NCI-H2227 (cell line): ENCODE measurements at regions not wholly inside any gene's neighbourhood (a gene's known extent, or its start where the extent isn't known, plus 50 kb on each side); places are given as distances from the start of the nearest gene placed in this dataset.

Experiments
- DNase-seq: peaks from one replicate; lab custom pipeline; 2025; ENCODE audit not compliant: unreplicated experiment; lab: John Stamatoyannopoulos, UW

GRCh38 chr10:107451047-107451446 is 286.5 kb upstream of the SORCS1 start:
- no peak for DNase-seq

DNA sequence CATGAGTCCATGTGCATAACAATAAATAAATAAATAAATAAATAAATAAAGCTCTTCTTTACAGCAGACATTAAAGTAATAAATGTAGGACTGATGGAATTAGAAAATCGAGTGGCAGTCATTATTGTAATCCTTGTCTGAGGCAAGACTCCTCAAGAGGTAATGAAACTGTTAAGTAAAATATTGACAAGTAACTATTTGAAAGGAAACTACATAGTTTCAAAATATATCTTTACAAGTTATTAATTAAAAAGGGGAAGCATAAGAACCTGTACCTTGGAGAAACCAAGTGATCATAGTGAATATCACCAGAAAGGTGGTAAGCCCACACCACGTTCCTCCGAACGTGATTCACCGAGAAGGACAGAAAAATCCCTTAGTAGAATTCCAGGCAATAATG is 285.6 kb upstream of the SORCS1 start:
- DNase-seq: no peak

DNA sequence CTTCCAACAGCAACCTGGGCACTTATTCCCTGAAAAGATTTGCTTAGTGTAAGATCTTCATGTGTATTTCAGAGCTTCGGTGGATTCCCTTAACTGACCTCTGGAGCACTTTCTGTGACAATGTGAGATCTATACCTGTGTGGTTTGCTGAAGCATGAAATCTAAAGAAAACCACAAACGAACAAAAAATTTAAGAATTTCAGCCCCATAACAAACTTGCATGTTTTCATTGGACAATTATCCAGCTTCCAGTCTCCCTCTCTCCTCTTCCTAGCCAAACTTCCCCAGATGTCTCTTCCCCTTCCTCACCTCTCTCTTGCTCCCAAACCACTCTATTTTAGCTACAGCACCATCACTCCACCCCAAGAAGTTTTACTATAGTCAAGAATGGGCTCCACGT is 279.9 kb upstream of the SORCS1 start:
- DNase-seq: no peak

- no peak for DNase-seq
Measured at GRCh38 chr10:107443813-107444212, 279.3 kb upstream of the SORCS1 start.

DNA sequence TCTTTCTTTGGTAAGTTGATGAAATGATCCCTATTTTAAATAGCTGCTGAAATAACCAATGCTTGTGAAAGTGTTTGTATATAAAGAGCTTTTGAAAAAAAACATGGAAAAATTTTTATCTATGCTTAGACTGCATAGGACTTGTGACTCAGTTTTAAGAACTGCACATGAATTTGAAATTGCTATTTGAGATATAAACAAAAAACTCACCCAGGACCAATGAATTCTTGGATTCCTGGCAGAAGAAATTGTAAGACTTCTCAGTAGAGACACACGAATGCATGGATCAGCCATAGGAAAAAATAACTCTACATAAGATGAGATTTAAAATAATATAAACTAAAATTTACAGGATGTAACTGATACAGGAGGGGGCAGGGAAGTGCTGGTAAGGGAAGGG is 278.8 kb upstream of the SORCS1 start:
- no peak for DNase-seq

GRCh38 chr10:107442035-107442505 is 277.6 kb upstream of the SORCS1 start:
- DNase-seq: no peak

DNA sequence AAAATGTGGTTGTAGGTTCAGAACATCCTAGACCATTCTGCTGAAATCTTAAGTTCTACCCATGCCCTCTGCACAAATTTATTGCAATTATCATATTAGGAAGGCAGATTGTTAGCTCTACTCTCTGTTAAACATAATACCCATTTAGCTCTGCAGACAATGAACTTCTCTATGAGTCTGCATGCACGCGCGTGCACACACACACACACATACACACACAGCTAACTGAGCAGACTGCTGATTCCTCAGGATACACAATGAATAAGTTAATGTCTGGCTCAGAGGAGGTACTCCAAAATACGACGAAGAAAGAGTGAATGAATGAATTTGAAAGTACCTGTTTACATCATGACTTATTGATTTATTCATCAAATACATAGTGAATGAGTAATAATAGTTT is 276.2 kb upstream of the SORCS1 start:
- no peak for DNase-seq

DNA sequence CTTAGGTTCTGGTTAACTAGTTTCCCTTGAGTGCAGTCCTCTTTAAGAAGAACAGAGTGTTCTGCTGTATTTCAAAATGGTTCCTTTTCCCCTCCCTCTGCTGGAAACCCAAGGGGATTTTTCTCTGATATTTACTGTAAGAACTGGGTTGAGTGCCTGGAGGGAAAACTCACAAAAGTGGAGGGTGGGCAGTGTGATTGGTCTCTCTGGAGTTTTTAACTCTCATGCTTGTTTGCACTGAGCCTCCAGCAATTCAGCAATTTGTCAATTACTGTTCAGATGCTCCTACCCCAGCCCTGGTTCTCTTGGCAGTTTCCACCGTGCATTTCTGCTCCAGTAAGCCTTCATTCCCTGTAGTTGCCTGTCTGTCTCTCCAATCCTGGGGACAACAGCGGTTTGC is 273.4 kb upstream of the SORCS1 start:
- no peak for DNase-seq

DNA sequence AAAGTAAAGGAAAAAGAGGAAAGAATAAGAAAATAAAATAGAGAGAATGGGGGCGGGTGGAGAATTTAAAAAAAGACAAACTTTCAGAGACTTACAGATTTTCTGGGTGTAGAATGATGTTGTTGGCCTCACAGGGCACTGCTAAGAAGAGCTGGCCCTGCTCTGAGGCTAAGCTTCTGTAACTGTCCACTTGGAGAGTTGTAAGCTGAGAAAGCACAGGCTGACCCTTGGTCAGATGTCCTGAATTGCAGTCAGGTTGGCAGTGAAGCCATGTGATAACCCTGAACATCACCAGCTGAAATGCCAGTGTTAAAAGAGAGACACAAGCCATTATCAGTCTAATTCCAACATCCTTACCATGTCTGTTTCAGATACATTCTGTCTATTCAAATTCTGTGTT is 272.1 kb upstream of the SORCS1 start:
- no peak for DNase-seq

DNA sequence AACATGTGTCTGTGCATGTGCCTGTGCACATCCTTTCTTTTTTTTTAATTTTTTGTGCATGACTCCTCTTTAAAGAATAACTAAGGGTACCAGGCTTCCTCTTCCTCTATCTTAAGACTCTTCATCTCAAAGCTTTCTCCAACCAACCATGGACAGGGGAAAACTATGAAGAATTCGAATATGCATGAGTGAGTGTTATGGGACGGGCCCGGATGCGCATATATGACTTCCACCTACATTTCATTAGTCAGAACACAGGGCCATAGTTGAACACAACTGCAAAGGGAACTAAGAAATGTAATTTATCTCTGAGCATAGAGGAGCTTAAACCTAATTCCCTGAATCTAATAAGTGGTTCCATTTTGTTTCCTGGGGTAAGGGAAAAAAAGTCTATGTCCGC is 270.3 kb upstream of the SORCS1 start:
- no peak for DNase-seq

DNA sequence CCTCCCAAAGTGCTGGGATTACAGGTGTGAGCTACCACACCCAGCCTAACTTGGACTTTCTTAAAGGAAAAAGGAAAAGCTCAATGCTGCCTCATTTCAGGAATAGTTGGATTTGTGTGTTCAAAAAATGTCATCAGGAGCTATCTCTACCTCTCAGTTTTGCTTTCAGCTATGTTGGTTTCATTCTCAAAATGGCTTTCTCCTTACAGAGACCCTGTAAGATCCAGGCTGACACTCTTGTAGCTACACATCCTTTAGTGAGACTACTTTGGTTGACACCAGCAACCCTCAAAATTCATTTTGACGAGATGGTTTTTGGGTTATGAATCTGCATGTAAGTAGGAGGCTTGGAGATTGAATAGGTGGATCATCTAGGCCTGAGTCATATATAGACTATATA is 269.7 kb upstream of the SORCS1 start:
- no peak for DNase-seq

DNA sequence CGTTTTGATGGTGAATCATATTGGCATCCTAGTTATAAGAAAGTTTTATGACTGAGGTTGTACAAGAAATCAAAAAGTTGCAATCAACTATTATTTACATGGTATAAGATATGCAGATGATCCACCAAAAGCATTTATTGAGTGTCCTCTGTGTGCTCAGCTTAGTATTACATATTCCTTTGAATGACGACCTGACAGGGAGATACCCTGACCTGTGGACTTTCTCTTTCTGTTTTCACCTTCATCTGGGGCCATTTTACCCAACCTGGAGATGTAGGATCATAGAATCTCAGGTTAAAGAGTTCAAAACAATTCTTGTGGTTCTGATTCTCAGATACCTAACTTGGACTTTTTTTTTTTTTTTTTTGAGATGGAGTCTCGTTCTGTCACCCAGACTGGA is 269.1 kb upstream of the SORCS1 start:
- DNase-seq: no peak

- DNase-seq: no peak
Measured at GRCh38 chr10:107430446-107430845, 265.9 kb upstream of the SORCS1 start.

GRCh38 chr10:107427016-107427415 is 262.5 kb upstream of the SORCS1 start:
- no peak for DNase-seq

DNA sequence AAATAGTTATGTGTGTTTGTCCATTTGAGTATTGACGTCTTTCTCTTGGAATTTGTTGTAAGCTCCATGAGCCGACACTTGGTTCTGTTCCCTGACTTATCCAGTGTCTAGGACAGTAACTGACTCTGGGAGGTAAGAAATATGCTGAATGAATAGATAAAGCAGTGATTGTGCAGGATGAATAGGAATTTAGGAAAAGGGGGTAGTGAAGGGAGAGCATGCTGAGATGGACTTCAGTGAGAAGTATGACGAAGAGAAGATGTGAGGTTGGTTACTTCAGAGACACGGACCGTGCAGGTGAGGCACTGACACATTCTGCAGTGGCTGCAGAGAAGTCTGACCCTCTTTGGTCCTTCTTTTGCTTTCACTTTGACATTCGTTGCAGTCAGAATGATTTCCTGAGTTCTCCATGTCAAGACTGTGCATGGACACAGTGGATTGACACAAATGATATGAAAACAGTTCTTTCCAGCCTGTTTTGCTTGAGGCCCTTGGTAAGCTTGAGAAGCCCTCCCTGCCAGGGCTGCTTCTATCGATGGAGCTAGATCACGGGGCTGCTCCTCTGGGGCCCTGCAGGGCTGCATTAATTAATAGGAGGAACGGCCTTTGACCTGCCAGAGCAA is 261.5 kb upstream of the SORCS1 start:
- DNase-seq: no peak

DNA sequence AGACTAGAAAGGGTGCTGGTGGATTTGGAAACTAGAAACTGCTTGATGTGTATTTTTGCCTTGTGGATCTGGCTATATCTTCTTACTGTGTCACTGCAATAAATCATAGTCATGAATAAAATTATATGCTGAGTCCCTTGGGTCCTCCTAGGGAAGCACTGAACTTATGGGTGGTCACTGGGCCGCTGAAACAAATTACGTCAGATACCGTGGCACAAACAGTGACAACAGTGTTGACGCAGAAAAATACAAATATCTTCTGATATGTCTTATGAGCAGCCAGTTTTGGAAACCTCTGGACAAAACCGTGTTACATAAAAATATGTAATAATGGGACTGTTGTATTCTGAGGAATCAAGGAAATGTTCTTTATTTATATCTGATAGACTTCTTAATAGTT is 260.1 kb upstream of the SORCS1 start:
- no peak for DNase-seq

DNA sequence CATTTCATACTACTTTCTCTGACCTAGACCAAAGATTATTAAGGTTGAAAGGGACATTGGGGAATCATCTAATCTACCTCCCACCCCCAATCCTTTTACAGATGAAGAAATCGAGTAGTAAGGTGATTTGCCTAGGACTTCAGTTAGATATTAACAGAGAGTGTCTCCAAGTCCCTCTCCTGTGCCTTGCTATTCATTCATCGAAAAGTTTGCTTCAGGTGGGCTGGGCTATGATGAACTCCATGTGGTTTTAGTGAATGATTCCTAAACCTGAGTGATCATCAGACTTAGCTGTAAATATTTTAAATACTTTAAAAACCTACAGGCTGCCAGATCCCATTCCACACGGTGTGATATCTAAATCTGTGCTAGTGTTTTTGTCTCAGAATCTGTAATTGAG is 259.4 kb upstream of the SORCS1 start:
- DNase-seq: no peak

- DNase-seq: no peak
Measured at GRCh38 chr10:107422681-107423080, 258.2 kb upstream of the SORCS1 start.

GRCh38 chr10:107420196-107420595 is 255.7 kb upstream of the SORCS1 start:
- no peak for DNase-seq

DNA sequence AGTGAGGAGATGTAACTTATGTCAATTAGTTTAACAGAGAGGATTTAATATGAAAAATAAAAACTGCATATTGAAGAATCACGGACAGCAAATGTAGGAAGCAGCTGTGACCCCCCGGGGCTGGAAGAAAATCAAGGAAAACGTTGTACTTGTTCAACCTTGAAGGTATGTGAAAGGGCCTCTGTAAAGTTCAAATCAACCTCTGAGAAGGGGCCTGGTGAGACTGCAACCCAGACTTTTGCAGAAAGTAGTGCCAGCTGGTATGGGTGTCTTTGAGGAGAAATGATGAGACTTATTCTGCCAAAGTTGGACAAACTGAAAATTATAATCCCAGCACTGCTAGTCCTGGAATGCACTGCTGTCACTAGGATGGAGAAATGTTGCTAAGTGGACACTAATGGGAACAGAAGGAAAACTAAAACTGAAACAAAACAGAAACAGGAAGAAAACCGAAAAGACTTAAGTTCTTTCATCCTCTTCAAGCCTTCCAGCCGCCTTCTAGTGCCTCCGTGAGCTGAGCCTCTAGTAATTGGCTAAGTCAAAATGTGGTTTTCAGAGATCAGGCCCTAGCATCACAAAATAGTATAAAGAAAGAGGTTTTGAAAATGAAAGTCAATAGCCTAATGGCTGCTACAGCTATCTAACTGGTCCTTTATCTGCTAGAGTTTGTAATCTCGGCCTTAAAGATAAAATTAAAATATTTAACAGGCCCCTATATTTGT is 253.7 kb upstream of the SORCS1 start:
- no peak for DNase-seq

DNA sequence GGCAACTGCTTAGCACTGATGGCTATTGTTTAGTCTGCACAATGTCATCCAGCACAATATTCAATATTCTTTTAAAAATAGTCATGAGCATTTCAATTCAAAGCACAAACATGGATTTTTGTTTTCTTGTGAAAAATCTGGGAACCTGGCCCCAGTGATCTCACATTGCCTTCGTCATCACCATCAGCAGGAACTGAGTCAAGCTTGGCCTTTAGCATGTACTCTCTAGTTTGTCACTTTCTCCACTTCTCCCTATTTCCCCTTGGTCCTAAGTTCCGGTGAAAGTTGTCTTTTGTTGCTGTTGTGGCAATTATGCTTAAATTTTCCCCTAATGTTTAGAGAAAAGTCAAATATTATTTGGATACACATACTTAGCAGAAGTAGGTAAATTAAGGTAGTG is 252.9 kb upstream of the SORCS1 start:
- DNase-seq: no peak

DNA sequence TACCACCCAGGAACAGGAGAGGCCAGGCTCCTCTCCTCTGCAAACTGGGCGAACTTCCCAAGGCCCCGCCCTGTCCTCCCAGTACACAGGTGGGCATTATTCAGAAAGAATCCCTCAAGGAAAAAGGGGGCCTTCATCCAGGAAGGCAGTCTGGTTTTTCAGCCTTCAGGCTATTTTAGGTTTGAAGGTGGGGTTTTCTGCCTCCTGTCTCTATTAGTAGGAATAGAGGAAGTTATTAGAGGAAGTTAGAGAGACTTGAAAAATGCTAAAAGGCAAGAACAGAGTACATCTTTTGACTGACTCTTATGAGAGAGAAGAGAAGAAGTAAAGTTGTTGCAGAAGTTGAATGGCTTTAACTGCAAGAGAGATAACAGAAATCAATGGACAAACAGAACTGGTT is 250.9 kb upstream of the SORCS1 start:
- DNase-seq: no peak

DNA sequence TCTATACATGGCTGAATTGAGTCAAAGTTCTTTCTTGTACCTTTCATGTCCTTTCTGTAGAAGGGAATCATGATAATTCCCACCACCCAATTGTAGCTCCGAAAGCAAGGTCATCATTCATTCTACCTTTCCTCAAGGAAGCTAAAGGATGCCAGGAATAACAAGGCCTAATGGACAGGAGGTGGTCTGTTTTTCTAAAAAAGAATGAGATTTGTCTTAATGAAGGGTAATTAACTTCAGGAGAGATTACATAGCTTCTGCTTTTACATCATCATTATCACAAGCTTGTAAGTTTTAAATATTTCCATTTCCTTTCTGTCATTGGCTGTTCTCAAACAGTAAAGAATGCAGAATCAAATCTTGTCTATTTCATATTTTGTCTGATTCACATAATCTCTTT is 249.5 kb upstream of the SORCS1 start:
- no peak for DNase-seq
